CD14-positive monocyte (primary cell): ENCODE measurements at regions not wholly inside any gene's neighbourhood (a gene's known extent, or its start where the extent isn't known, plus 50 kb on each side); places are given as distances from the start of the nearest gene placed in this dataset.

Experiments used
- DNase-seq, 3 donors: peaks; one replicate each; pipeline ENCODE4 v3.0.0-alpha.2; 2011 to 2022
- H2AFZ ChIP-seq: 2 replicates; pipeline ENCODE4 v1.6.0; 2012; ENCODE audit warnings: mild to moderate bottlenecking, low read depth, low read length, inconsistent platforms; ENCODE audit not compliant: insufficient read depth, poor library complexity, severe bottlenecking
- H3K27ac ChIP-seq, 2 donors: 1 replicate in 1 of 2; 2 replicates in 1 of 2; pipeline ENCODE4 v1.5.1; 2012 to 2013; ENCODE audit warnings: low read length in 2 of 2, control low read depth in 1 of 2, inconsistent platforms in 1 of 2, low read depth in 1 of 2, mild to moderate bottlenecking in 1 of 2
- H3K27me3 ChIP-seq, 2 donors: one replicate each; pipeline versions ENCODE4 v1.6.0 to v1.6.1; 2011 to 2013; ENCODE audit warnings: low read length in 2 of 2; ENCODE audit not compliant: control insufficient read depth in 2 of 2, insufficient read depth in 2 of 2
- H3K36me3 ChIP-seq, 2 donors: replicated peaks in 1 of 2; 1 replicate in 1 of 2; 2 replicates in 1 of 2; pipeline versions ENCODE4 v1.5.1 to v1.6.1; 2012 to 2013; ENCODE audit warnings: low read length in 2 of 2, control low read depth in 1 of 2, inconsistent platforms in 1 of 2, mild to moderate bottlenecking in 1 of 2; ENCODE audit not compliant: insufficient read depth in 2 of 2, control insufficient read depth in 1 of 2
- H3K4me1 ChIP-seq, 2 donors: 1 replicate in 1 of 2; 2 replicates in 1 of 2; pipeline versions ENCODE4 v1.5.1 to v1.6.1; 2012 to 2013; ENCODE audit warnings: low read length in 2 of 2, control low read depth in 1 of 2, inconsistent platforms in 1 of 2, mild to moderate bottlenecking in 1 of 2, moderate library complexity in 1 of 2; ENCODE audit not compliant: insufficient read depth in 2 of 2, control insufficient read depth in 1 of 2
- H3K4me2 ChIP-seq: replicated peaks from 2 replicates; pipeline ENCODE3; 2012; ENCODE audit warnings: low read length, moderate library complexity, mild to moderate bottlenecking; ENCODE audit not compliant: poor library complexity, severe bottlenecking; ENCODE audit errors: extremely low read depth
- H3K4me3 ChIP-seq, 3 experiments: fragments of 200-600 bp in 1 of 3; sonication (generic) in 1 of 3; replicated peaks in 1 of 3; 1 replicate in 2 of 3; 2 replicates in 1 of 3; pipeline ENCODE4 v1.5.1; 2011 to 2013; ENCODE audit warnings: low read length in 3 of 3, mild to moderate bottlenecking in 3 of 3, control low read depth in 2 of 3, low read depth in 2 of 3, inconsistent platforms in 1 of 3, moderate library complexity in 1 of 3
- H3K79me2 ChIP-seq: 2 replicates; pipeline ENCODE4 v1.6.0; 2012; ENCODE audit warnings: mild to moderate bottlenecking, control low read depth, inconsistent platforms, low read length, moderate library complexity; ENCODE audit not compliant: insufficient read depth
- H3K9ac ChIP-seq: 2 replicates; pipeline ENCODE4 v1.6.0; 2017; ENCODE audit warnings: low read length, mild to moderate bottlenecking; ENCODE audit not compliant: insufficient read depth, poor library complexity, severe bottlenecking
- H3K9me3 ChIP-seq, 2 donors: replicated peaks in 1 of 2; 1 replicate in 1 of 2; 2 replicates in 1 of 2; pipeline versions ENCODE4 v1.5.1 to v1.6.1; 2012 to 2013; ENCODE audit warnings: low read length in 2 of 2, control low read depth in 1 of 2; ENCODE audit not compliant: control insufficient read depth in 1 of 2, insufficient read depth in 1 of 2
- H4K20me1 ChIP-seq: 2 replicates; pipeline ENCODE4 v1.6.0; 2012; ENCODE audit warnings: mild to moderate bottlenecking, low read length, control low read depth, moderate library complexity; ENCODE audit not compliant: insufficient read depth
- H3K27ac Mint-ChIP-seq, 7 donors: one replicate each; pipeline ENCODE4 v1.8.0; 2020; ENCODE audit warnings: mild to moderate bottlenecking in 7 of 7, mixed read lengths in 7 of 7, moderate library complexity in 6 of 7, inconsistent platforms in 2 of 7
- H3K27me3 Mint-ChIP-seq, 3 donors: one replicate each; pipeline ENCODE4 v1.8.0; 2021 to 2022; ENCODE audit warnings: low read depth in 3 of 3, mild to moderate bottlenecking in 3 of 3, mixed read lengths in 3 of 3, moderate library complexity in 3 of 3, inconsistent platforms in 1 of 3
- H3K36me3 Mint-ChIP-seq, 2 donors: one replicate each; pipeline ENCODE4 v1.8.0; 2020; ENCODE audit warnings: mixed read lengths in 2 of 2, inconsistent platforms in 1 of 2, mild to moderate bottlenecking in 1 of 2
- H3K4me1 Mint-ChIP-seq: one replicate; pipeline ENCODE4 v1.8.0; 2020; ENCODE audit warnings: mild to moderate bottlenecking, mixed read lengths
- H3K4me3 Mint-ChIP-seq, 2 donors: one replicate each; pipeline ENCODE4 v1.8.0; 2020; ENCODE audit warnings: mild to moderate bottlenecking in 2 of 2, mixed read lengths in 2 of 2, moderate library complexity in 1 of 2
- H3K9me3 Mint-ChIP-seq, 7 donors: one replicate each; pipeline ENCODE4 v1.8.0; 2020 to 2022; ENCODE audit warnings: mixed read lengths in 7 of 7, mild to moderate bottlenecking in 6 of 7, moderate library complexity in 6 of 7, inconsistent platforms in 2 of 7
- WGBS: methylation state at CpG from one replicate; pipeline ENCODE4 v1.1.5; 2013; ENCODE audit warnings: missing lambda C conversion rate; ENCODE audit not compliant: insufficient coverage; 5-methylcytosine and 5-hydroxymethylcytosine counted together
- intact Hi-C, 2 donors: fragments of 100-400 bp; cut with micrococcal nuclease; formaldehyde crosslinking; loops; one replicate each; pipeline versions ENCODE4 v1.15.0 to v1.15.1; 2023
- TF ChIP-seq, protein P1 (sequence below): fragments of 200-600 bp; IDR thresholded peaks from one replicate; pipeline ENCODE4 v1.8.0; 2022; ENCODE audit warnings: antibody characterized with exemption, mild to moderate bottlenecking

DNA sequence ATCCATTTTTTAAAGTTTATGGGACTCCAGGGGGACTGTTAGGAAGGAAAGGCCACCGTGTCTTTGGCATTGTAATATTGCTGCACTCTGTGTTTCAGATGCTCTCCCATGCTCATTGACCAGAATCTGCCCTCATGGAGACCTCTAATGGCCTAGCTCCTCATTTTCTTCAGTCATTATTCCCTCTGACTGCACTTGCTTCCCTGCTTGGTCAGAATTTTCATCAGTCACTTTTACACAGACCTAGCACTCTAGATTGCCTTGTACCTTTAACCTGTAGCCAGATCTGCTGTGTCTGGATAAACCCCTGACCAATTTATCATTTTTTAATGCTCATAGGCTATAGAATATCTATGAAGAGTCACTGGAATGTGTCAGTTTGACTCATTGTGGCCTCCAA, 155.5 kb upstream of the NUDT12 start:
- Histone ChIP-seq H3K79me2 (no peaks in the 10 kb centered on the region), H3K27me3 (no peaks in the 10 kb centered on the region), H3K9me3 (peaks cover 13 to 17% of the 10 kb centered on the region in 2 donors), H4K20me1 (no peaks in the 10 kb centered on the region), H3K4me3 (no peak overlapping the region), H3K36me3 (no peaks in the 10 kb centered on the region), H3K4me1 (no peaks in the 10 kb centered on the region), H3K4me2 (no peak overlapping the region), H3K27ac (no peak overlapping the region), H3K9ac (no peak overlapping the region), H2AFZ (no peak overlapping the region)
- no peak for DNase-seq
- Mint-ChIP-seq H3K4me3 (no peak overlapping the region), H3K27ac (no peak overlapping the region), H3K4me1 (no peaks in the 10 kb centered on the region), H3K27me3 (peaks cover 0 to 2% (median 0%) of the 10 kb centered on the region in 3 donors), H3K36me3 (no peaks in the 10 kb centered on the region), H3K9me3 (peaks cover 7 to 26% (median 19%) of the 10 kb centered on the region in 7 donors)
- TF ChIP-seq, protein P1, sequence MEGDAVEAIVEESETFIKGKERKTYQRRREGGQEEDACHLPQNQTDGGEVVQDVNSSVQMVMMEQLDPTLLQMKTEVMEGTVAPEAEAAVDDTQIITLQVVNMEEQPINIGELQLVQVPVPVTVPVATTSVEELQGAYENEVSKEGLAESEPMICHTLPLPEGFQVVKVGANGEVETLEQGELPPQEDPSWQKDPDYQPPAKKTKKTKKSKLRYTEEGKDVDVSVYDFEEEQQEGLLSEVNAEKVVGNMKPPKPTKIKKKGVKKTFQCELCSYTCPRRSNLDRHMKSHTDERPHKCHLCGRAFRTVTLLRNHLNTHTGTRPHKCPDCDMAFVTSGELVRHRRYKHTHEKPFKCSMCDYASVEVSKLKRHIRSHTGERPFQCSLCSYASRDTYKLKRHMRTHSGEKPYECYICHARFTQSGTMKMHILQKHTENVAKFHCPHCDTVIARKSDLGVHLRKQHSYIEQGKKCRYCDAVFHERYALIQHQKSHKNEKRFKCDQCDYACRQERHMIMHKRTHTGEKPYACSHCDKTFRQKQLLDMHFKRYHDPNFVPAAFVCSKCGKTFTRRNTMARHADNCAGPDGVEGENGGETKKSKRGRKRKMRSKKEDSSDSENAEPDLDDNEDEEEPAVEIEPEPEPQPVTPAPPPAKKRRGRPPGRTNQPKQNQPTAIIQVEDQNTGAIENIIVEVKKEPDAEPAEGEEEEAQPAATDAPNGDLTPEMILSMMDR = no peak
- intact Hi-C loops = no loop called here
- WGBS = no CpG with 5 or more reads among the region's 1 CpG

DNA sequence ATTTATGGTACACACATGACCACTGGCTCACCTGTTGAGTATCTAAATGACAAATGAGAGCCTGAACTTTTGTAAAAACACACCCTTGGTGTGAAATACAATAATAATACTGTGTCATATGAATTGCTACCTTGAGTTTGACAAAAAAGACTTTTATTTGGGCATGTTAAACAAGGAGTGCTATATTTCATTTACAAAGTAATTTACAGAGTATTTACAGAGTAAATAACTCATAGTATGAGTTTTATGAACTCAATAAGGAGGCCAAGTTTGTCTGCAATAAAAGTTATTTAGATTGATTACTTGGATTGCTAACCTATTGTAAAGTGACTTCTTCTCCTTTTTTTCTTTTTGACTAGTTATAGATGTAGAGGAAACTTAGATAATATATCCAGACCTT, 146.0 kb upstream of the NUDT12 start:
- Mint-ChIP-seq H3K4me1 (no peaks in the 10 kb centered on the region), H3K4me3 (no peak overlapping the region), H3K36me3 (no peaks in the 10 kb centered on the region), H3K27ac (no peak overlapping the region), H3K27me3 (peaks cover 0 to 1% (median 0%) of the 10 kb centered on the region in 3 donors), H3K9me3 (peaks cover 0 to 10% (median 6%) of the 10 kb centered on the region in 7 donors)
- no peaks in the 10 kb centered on the region for H3K36me3 ChIP-seq
- no peak for DNase-seq
- no peaks in the 10 kb centered on the region for H3K27me3 ChIP-seq
- intact Hi-C loops = no loop called here
- no peaks in the 10 kb centered on the region for H3K4me1 ChIP-seq
- no peak overlapping the region for H3K27ac ChIP-seq
- H3K4me2 ChIP-seq = no peak overlapping the region
- no peak overlapping the region for H3K4me3 ChIP-seq
- no peaks in the 10 kb centered on the region for H3K9me3 ChIP-seq
- H4K20me1 ChIP-seq = no peaks in the 10 kb centered on the region
- H3K79me2 ChIP-seq = no peaks in the 10 kb centered on the region
- TF ChIP-seq, protein P1 = no peak
- H3K9ac ChIP-seq = no peak overlapping the region
- H2AFZ ChIP-seq = no peak overlapping the region
